Activated T-helper 2 cell treated with anti-CD3 and anti-CD28 coated beads, Interferon-gamma antibody, Interleukin-2, Interleukin-4, amounts not matched to agents 10 μg/mL and 5 μg/mL and 100 μg/mL, durations not matched to agents 14 hours and 24 hours and 36 hours (primary cell): ENCODE measurements at regions not wholly inside any gene's neighbourhood (a gene's known extent, or its start where the extent isn't known, plus 50 kb on each side); places are given as distances from the start of the nearest gene placed in this dataset.
"Not testable (repeated sequence)": the region's sequence is repeated elsewhere in the genome, so short reads cannot be mapped to it uniquely, and the experiment has no call there.

ENCODE experiments used
- DNase-seq: peaks from one replicate; pipeline ENCODE4 v3.0.0; 2021; ENCODE audit warnings: low spot score
- H3K27ac Mint-ChIP-seq: one replicate; pipeline ENCODE4 v1.8.0; 2021; ENCODE audit warnings: mixed read lengths
- H3K27me3 Mint-ChIP-seq: one replicate; pipeline ENCODE4 v1.8.0; 2021; ENCODE audit warnings: low read depth, mixed read lengths
- H3K36me3 Mint-ChIP-seq: one replicate; pipeline ENCODE4 v1.8.0; 2021; ENCODE audit warnings: low read depth, mixed read lengths
- H3K4me1 Mint-ChIP-seq: one replicate; pipeline ENCODE4 v1.8.0; 2021; ENCODE audit warnings: low read depth, mixed read lengths
- H3K4me3 Mint-ChIP-seq: one replicate; pipeline ENCODE4 v1.8.0; 2021; ENCODE audit warnings: low read depth, mild to moderate bottlenecking, moderate library complexity, mixed read lengths
- H3K9me3 Mint-ChIP-seq: one replicate; pipeline ENCODE4 v1.8.0; 2021; ENCODE audit warnings: mixed read lengths
- intact Hi-C: fragments of 100-400 bp; cut with micrococcal nuclease; formaldehyde crosslinking; loops from one replicate; pipeline ENCODE4 v1.15.1; 2023

- Mint-ChIP-seq H3K4me3 (no peak overlapping the region), H3K27me3 (no peaks in the 10 kb centered on the region), H3K4me1 (no peaks in the 10 kb centered on the region), H3K36me3 (no peaks in the 10 kb centered on the region), H3K9me3 (peaks cover 64% of the 10 kb centered on the region), H3K27ac (no peak overlapping the region)
- intact Hi-C loops = no loop called here
- no peak for DNase-seq
Observed at GRCh38 chr15:25137013-25137412, 182.2 kb downstream of the SNRPN start.

- H3K27ac Mint-ChIP-seq = no peak overlapping the region
- no peaks in the 10 kb centered on the region for H3K27me3 Mint-ChIP-seq
- intact Hi-C loops = no loop called here
- H3K4me3 Mint-ChIP-seq = no peak overlapping the region
- peak; percentile 7 for DNase-seq
- no peaks in the 10 kb centered on the region for H3K36me3 Mint-ChIP-seq
- no peaks in the 10 kb centered on the region for H3K4me1 Mint-ChIP-seq
- peaks cover 51% of the 10 kb centered on the region for H3K9me3 Mint-ChIP-seq
Observed at GRCh38 chr15:25169318-25169717, 214.5 kb downstream of the SNRPN start.

GRCh38 chr15:25170113-25170731 is 215.4 kb downstream of the SNRPN start:
- Mint-ChIP-seq H3K27me3 (no peaks in the 10 kb centered on the region), H3K4me1 (no peaks in the 10 kb centered on the region), H3K36me3 (no peaks in the 10 kb centered on the region), H3K4me3 (no peak overlapping the region), H3K27ac (no peak overlapping the region), H3K9me3 (peaks cover 52% of the 10 kb centered on the region)
- peak; percentile 5 for DNase-seq
- intact Hi-C loops = no loop called here

- H3K27ac Mint-ChIP-seq = no peak overlapping the region
- H3K4me3 Mint-ChIP-seq = no peak overlapping the region
- no peaks in the 10 kb centered on the region for H3K4me1 Mint-ChIP-seq
- intact Hi-C loops = no loop called here
- H3K36me3 Mint-ChIP-seq = no peaks in the 10 kb centered on the region
- DNase-seq = no peak
- H3K27me3 Mint-ChIP-seq = no peaks in the 10 kb centered on the region
- H3K9me3 Mint-ChIP-seq = peaks cover 49% of the 10 kb centered on the region
Observed at GRCh38 chr15:25170781-25171110, 216.0 kb downstream of the SNRPN start.

GRCh38 chr15:25171111-25171811 is 216.5 kb downstream of the SNRPN start:
- Mint-ChIP-seq H3K36me3 (no peaks in the 10 kb centered on the region), H3K27me3 (no peaks in the 10 kb centered on the region), H3K4me3 (no peak overlapping the region), H3K27ac (no peak overlapping the region), H3K4me1 (no peaks in the 10 kb centered on the region), H3K9me3 (peaks cover 50% of the 10 kb centered on the region)
- DNase-seq = peak; percentile 6
- intact Hi-C loops = no loop called here

- H3K4me3 Mint-ChIP-seq = no peak overlapping the region
- peak; percentile 5 for DNase-seq
- H3K36me3 Mint-ChIP-seq = no peaks in the 10 kb centered on the region
- no peak overlapping the region for H3K27ac Mint-ChIP-seq
- no peaks in the 10 kb centered on the region for H3K4me1 Mint-ChIP-seq
- no peaks in the 10 kb centered on the region for H3K27me3 Mint-ChIP-seq
- intact Hi-C loops = no loop called here
- H3K9me3 Mint-ChIP-seq = peaks cover 53% of the 10 kb centered on the region
Observed at GRCh38 chr15:25171856-25172687, 217.3 kb downstream of the SNRPN start.

- Mint-ChIP-seq H3K27me3 (no peaks in the 10 kb centered on the region), H3K9me3 (peaks cover 55% of the 10 kb centered on the region), H3K27ac (no peak overlapping the region), H3K36me3 (no peaks in the 10 kb centered on the region), H3K4me3 (no peak overlapping the region), H3K4me1 (no peaks in the 10 kb centered on the region)
- no peak for DNase-seq
- intact Hi-C loops = no loop called here
Observed at GRCh38 chr15:25172691-25173090, 217.9 kb downstream of the SNRPN start.

GRCh38 chr15:25173241-25174028 is 218.6 kb downstream of the SNRPN start:
- Mint-ChIP-seq H3K9me3 (peaks cover 55% of the 10 kb centered on the region), H3K27me3 (no peaks in the 10 kb centered on the region), H3K4me3 (no peak overlapping the region), H3K27ac (no peak overlapping the region), H3K36me3 (no peaks in the 10 kb centered on the region), H3K4me1 (no peaks in the 10 kb centered on the region)
- DNase-seq = peak; percentile 3
- intact Hi-C loops = no loop called here

GRCh38 chr15:25174149-25174548 is 219.4 kb downstream of the SNRPN start:
- intact Hi-C loops, H3K27ac Mint-ChIP-seq, H3K36me3 Mint-ChIP-seq, H3K4me3 Mint-ChIP-seq, H3K27me3 Mint-ChIP-seq, H3K4me1 Mint-ChIP-seq: not testable (repeated sequence)
- peaks cover 58% of the 10 kb centered on the region for H3K9me3 Mint-ChIP-seq
- DNase-seq = peak; percentile 2

GRCh38 chr15:25175033-25175788 is 220.4 kb downstream of the SNRPN start:
- H3K9me3 Mint-ChIP-seq = peaks cover 52% of the 10 kb centered on the region
- H3K4me3 Mint-ChIP-seq = no peak overlapping the region
- intact Hi-C loops = no loop called here
- peak; percentile 2 for DNase-seq
- H3K27me3 Mint-ChIP-seq = no peaks in the 10 kb centered on the region
- H3K36me3 Mint-ChIP-seq = no peaks in the 10 kb centered on the region
- H3K4me1 Mint-ChIP-seq = no peaks in the 10 kb centered on the region
- no peak overlapping the region for H3K27ac Mint-ChIP-seq

- DNase-seq = peak; percentile 3
- Mint-ChIP-seq H3K36me3 (no peaks in the 10 kb centered on the region), H3K9me3 (peaks cover 57% of the 10 kb centered on the region), H3K27me3 (no peaks in the 10 kb centered on the region), H3K4me1 (no peaks in the 10 kb centered on the region), H3K4me3 (no peak overlapping the region), H3K27ac (no peak overlapping the region)
- intact Hi-C loops = no loop called here
Observed at GRCh38 chr15:25175789-25176615, 221.2 kb downstream of the SNRPN start.

GRCh38 chr15:25176616-25176923 is 221.8 kb downstream of the SNRPN start:
- DNase-seq = peak; percentile 4
- Mint-ChIP-seq H3K36me3 (no peaks in the 10 kb centered on the region), H3K4me1 (no peaks in the 10 kb centered on the region), H3K9me3 (peaks cover 57% of the 10 kb centered on the region), H3K27ac (no peak overlapping the region), H3K4me3 (no peak overlapping the region), H3K27me3 (no peaks in the 10 kb centered on the region)
- intact Hi-C loops = no loop called here
